CD4-positive, alpha-beta T cell (primary cell): ENCODE measurements at regions not wholly inside any gene's neighbourhood (a gene's known extent, or its start where the extent isn't known, plus 50 kb on each side); places are given as distances from the start of the nearest gene placed in this dataset.

ENCODE experiments used
- ATAC-seq: fragments of 200-7000 bp; cut with Tn5 transposase; one replicate; pipeline ENCODE4 v1.10.0; 2022; ENCODE audit warnings: mild to moderate bottlenecking; ENCODE audit not compliant: poor library complexity
- CTCF ChIA-PET: fragments of 350-600 bp; sonication (Branson Sonifier 250); formaldehyde crosslinking; loops from one replicate; lab custom pipeline; 2021; ENCODE audit warnings: antibody characterized with exemption, inconsistent platforms; lab: Charles Lee
- POLR2A ChIA-PET: fragments of 350-600 bp; sonication (Branson Sonifier 250); formaldehyde crosslinking; loops from one replicate; lab custom pipeline; 2021; ENCODE audit warnings: antibody characterized with exemption, inconsistent platforms; lab: Charles Lee
- DNase-seq, 14 experiments: peaks; one replicate each; pipeline ENCODE4 v3.0.0-alpha.2; 2013 to 2020; ENCODE audit warnings: mixed read lengths in 2 of 14
- H3K27ac ChIP-seq, 2 donors: one replicate each; pipeline versions ENCODE4 v1.5.1 to v1.7.0; 2013; ENCODE audit warnings: low read length in 2 of 2, low read depth in 1 of 2, mild to moderate bottlenecking in 1 of 2
- H3K27me3 ChIP-seq, 2 experiments: 1 replicate in 1 of 2; 2 replicates in 1 of 2; pipeline versions ENCODE4 v1.6.1 to v1.7.0; 2013; ENCODE audit warnings: low read length in 2 of 2, control low read depth in 1 of 2, mild to moderate bottlenecking in 1 of 2, moderate library complexity in 1 of 2; ENCODE audit not compliant: insufficient read depth in 2 of 2, control insufficient read depth in 1 of 2
- H3K36me3 ChIP-seq: one replicate; pipeline ENCODE4 v1.6.1; 2013; ENCODE audit warnings: low read length, control low read depth; ENCODE audit not compliant: insufficient read depth
- H3K4me1 ChIP-seq: one replicate; pipeline ENCODE4 v1.6.1; 2013; ENCODE audit warnings: low read length, control low read depth; ENCODE audit not compliant: insufficient read depth
- H3K4me3 ChIP-seq: one replicate; pipeline ENCODE4 v1.5.1; 2013; ENCODE audit warnings: mild to moderate bottlenecking, low read length, moderate library complexity
- H3K9me3 ChIP-seq, 2 experiments: 1 replicate in 1 of 2; 2 replicates in 1 of 2; pipeline versions ENCODE4 v1.6.1 to v1.7.0; 2013; ENCODE audit warnings: low read length in 2 of 2, mild to moderate bottlenecking in 2 of 2, control low read depth in 1 of 2, moderate library complexity in 1 of 2; ENCODE audit not compliant: control insufficient read depth in 1 of 2, insufficient read depth in 1 of 2
- H3K27ac Mint-ChIP-seq: one replicate; pipeline ENCODE4 v1.8.0; 2020; ENCODE audit warnings: mixed read lengths
- H3K27me3 Mint-ChIP-seq: one replicate; pipeline ENCODE4 v1.8.0; 2021; ENCODE audit warnings: mixed read lengths
- H3K36me3 Mint-ChIP-seq: one replicate; pipeline ENCODE4 v1.8.0; 2021; ENCODE audit warnings: low read depth, mixed read lengths
- H3K4me1 Mint-ChIP-seq: one replicate; pipeline ENCODE4 v1.8.0; 2021; ENCODE audit warnings: low read depth, mixed read lengths
- H3K4me3 Mint-ChIP-seq: one replicate; pipeline ENCODE4 v1.8.0; 2020; ENCODE audit warnings: mild to moderate bottlenecking, mixed read lengths
- H3K9me3 Mint-ChIP-seq: one replicate; pipeline ENCODE4 v1.8.0; 2020; ENCODE audit warnings: mixed read lengths
- CTCF ChIP-seq: fragments of 200-600 bp; IDR thresholded peaks from one replicate; pipeline ENCODE4 v1.8.0; 2022; ENCODE audit warnings: antibody characterized with exemption, mild to moderate bottlenecking
- intact Hi-C, 2 experiments: fragments of 100-400 bp; cut with DNase I in 1 of 2; cut with micrococcal nuclease in 1 of 2; formaldehyde crosslinking; loops; one replicate each; pipeline versions ENCODE4 v1.15.1 to v1.9.0; 2023 to 2025; cut with DNase I, micrococcal nuclease

GRCh38 chr7:109983618-109984017, 1107.3 kb upstream of the LRRN3 start:
- Histone ChIP-seq H3K27me3 (no peaks in the 10 kb centered on the region), H3K36me3 (no peaks in the 10 kb centered on the region), H3K27ac (no peak overlapping the region), H3K4me1 (no peaks in the 10 kb centered on the region), H3K9me3 (no peaks in the 10 kb centered on the region), H3K4me3 (no peak overlapping the region)
- intact Hi-C loops = no loop called here
- H3K27ac Mint-ChIP-seq = no peak overlapping the region
- H3K4me3 Mint-ChIP-seq = no peak overlapping the region
- H3K9me3 Mint-ChIP-seq = no peaks in the 10 kb centered on the region
- no peak for ATAC-seq
- H3K4me1 Mint-ChIP-seq = no peaks in the 10 kb centered on the region
- no peak for TF ChIP-seq CTCF
- H3K36me3 Mint-ChIP-seq = no peaks in the 10 kb centered on the region
- no peaks in the 10 kb centered on the region for H3K27me3 Mint-ChIP-seq
- ChIA-PET POLR2A (no interaction called here), CTCF (no interaction called here)
- no peak for DNase-seq

GRCh38 chr7:109984729-109985128, 1106.2 kb upstream of the LRRN3 start:
- H3K9me3 Mint-ChIP-seq = no peaks in the 10 kb centered on the region
- Histone ChIP-seq H3K36me3 (no peaks in the 10 kb centered on the region), H3K4me3 (no peak overlapping the region), H3K9me3 (no peaks in the 10 kb centered on the region), H3K27me3 (no peaks in the 10 kb centered on the region), H3K27ac (no peak overlapping the region), H3K4me1 (no peaks in the 10 kb centered on the region)
- H3K36me3 Mint-ChIP-seq = no peaks in the 10 kb centered on the region
- no peak for TF ChIP-seq CTCF
- POLR2A ChIA-PET = no interaction called here
- no peaks in the 10 kb centered on the region for H3K27me3 Mint-ChIP-seq
- intact Hi-C loops = no loop called here
- H3K4me1 Mint-ChIP-seq = no peaks in the 10 kb centered on the region
- no peak overlapping the region for H3K4me3 Mint-ChIP-seq
- ATAC-seq (no peak), DNase-seq (no peak)
- CTCF ChIA-PET = no interaction called here
- no peak overlapping the region for H3K27ac Mint-ChIP-seq

- no peaks in the 10 kb centered on the region for H3K4me1 ChIP-seq
- Mint-ChIP-seq H3K9me3 (no peaks in the 10 kb centered on the region), H3K27me3 (no peaks in the 10 kb centered on the region), H3K36me3 (no peaks in the 10 kb centered on the region), H3K4me3 (no peak overlapping the region), H3K27ac (no peak overlapping the region), H3K4me1 (no peaks in the 10 kb centered on the region)
- intact Hi-C loops = no loop called here
- no peak for TF ChIP-seq CTCF
- ChIA-PET CTCF (no interaction called here), POLR2A (no interaction called here)
- DNase-seq (no peak), ATAC-seq (no peak)
- H3K4me3 ChIP-seq = no peak overlapping the region
- H3K36me3 ChIP-seq = no peaks in the 10 kb centered on the region
- no peaks in the 10 kb centered on the region for H3K9me3 ChIP-seq
- H3K27ac ChIP-seq = no peak overlapping the region
- H3K27me3 ChIP-seq = no peaks in the 10 kb centered on the region
These were observed 1104.2 kb upstream of the LRRN3 start for GRCh38 chr7:109986701-109987100.
